SU-DHL-6 (cell line): ENCODE measurements at regions not wholly inside any gene's neighbourhood (a gene's known extent, or its start where the extent isn't known, plus 50 kb on each side); places are given as distances from the start of the nearest gene placed in this dataset.

Experiments
- H2AFZ ChIP-seq: fragments of 200-600 bp; sonication (generic); 2 replicates; pipeline ENCODE4 v1.6.1; 2014; ENCODE audit warnings: low read depth, mild to moderate bottlenecking, moderate library complexity, mixed read lengths, antibody characterized with exemption, low read length; ENCODE audit not compliant: severe bottlenecking
- H3F3A ChIP-seq: fragments of 200-600 bp; shearing (Covaris generic); 2 replicates; pipeline ENCODE4 v1.6.0; 2016; ENCODE audit warnings: antibody characterized with exemption, mild to moderate bottlenecking; ENCODE audit not compliant: insufficient read depth
- H3K27ac ChIP-seq: fragments of 200-600 bp; sonication (generic); 2 replicates; pipeline ENCODE4 v1.5.1; 2016; ENCODE audit warnings: low read depth, mild to moderate bottlenecking, low read length, moderate library complexity, mixed read lengths
- H3K27me3 ChIP-seq: fragments of 200-600 bp; sonication (generic), shearing (Covaris generic); 2 replicates; pipeline ENCODE4 v1.6.0; 2014; ENCODE audit warnings: mild to moderate bottlenecking, low read length
- H3K36me3 ChIP-seq: fragments of 200-600 bp; sonication (generic); 2 replicates; pipeline ENCODE4 v1.6.1; 2014; ENCODE audit warnings: mild to moderate bottlenecking, low read length, mixed read lengths
- H3K4me2 ChIP-seq: fragments of 300-600, 200-600 bp; shearing (Covaris generic), sonication (generic); 2 replicates; pipeline ENCODE4 v1.6.0; 2014; ENCODE audit warnings: low read length, low read depth, mild to moderate bottlenecking; ENCODE audit not compliant: poor library complexity, severe bottlenecking
- H3K4me3 ChIP-seq: fragments of 200-600 bp; sonication (generic); 2 replicates; pipeline ENCODE4 v1.5.1; 2014; ENCODE audit warnings: antibody characterized with exemption, low read length, mild to moderate bottlenecking, mixed read lengths; ENCODE audit not compliant: insufficient read depth, poor library complexity, severe bottlenecking
- H3K79me2 ChIP-seq: fragments of 200-600 bp; sonication (generic); 2 replicates; pipeline ENCODE4 v1.6.1; 2014; ENCODE audit warnings: mild to moderate bottlenecking, low read length, moderate library complexity; ENCODE audit not compliant: insufficient read depth
- H3K9ac ChIP-seq: fragments of 200-600 bp; sonication (generic); 2 replicates; pipeline ENCODE4 v1.7.0; 2014; ENCODE audit warnings: mild to moderate bottlenecking, low read length
- H3K9me2 ChIP-seq: fragments of 200-600 bp; sonication (generic); replicated peaks from 2 replicates; pipeline ENCODE4 v1.6.1; 2014; ENCODE audit warnings: low read length; ENCODE audit not compliant: insufficient read depth
- H3K9me3 ChIP-seq: fragments of 200-600 bp; sonication (generic); 2 replicates; pipeline ENCODE4 v1.6.1; 2014; ENCODE audit warnings: low read length, mixed read lengths; ENCODE audit not compliant: insufficient read depth
- H4K20me1 ChIP-seq: fragments of 200-600 bp; sonication (generic); 2 replicates; pipeline ENCODE4 v1.6.1; 2014; ENCODE audit warnings: low read depth, mild to moderate bottlenecking, antibody characterized with exemption, low read length, moderate library complexity, mixed read lengths
- CTCF ChIP-seq: fragments of 200-600 bp; sonication (generic); IDR thresholded peaks from one replicate; pipeline ENCODE4 v1.5.1; 2017; ENCODE audit warnings: antibody characterized with exemption, mild to moderate bottlenecking, low read length, moderate library complexity; ENCODE audit not compliant: insufficient read depth, poor library complexity, severe bottlenecking
- EZH2phosphoT487 ChIP-seq: fragments of 200-600 bp; sonication (generic), shearing (Covaris generic); conservative IDR thresholded peaks from 2 replicates; pipeline ENCODE4 v1.6.1; 2018; ENCODE audit warnings: mild to moderate bottlenecking, antibody characterized with exemption, low read length, moderate library complexity, mixed read lengths

DNA sequence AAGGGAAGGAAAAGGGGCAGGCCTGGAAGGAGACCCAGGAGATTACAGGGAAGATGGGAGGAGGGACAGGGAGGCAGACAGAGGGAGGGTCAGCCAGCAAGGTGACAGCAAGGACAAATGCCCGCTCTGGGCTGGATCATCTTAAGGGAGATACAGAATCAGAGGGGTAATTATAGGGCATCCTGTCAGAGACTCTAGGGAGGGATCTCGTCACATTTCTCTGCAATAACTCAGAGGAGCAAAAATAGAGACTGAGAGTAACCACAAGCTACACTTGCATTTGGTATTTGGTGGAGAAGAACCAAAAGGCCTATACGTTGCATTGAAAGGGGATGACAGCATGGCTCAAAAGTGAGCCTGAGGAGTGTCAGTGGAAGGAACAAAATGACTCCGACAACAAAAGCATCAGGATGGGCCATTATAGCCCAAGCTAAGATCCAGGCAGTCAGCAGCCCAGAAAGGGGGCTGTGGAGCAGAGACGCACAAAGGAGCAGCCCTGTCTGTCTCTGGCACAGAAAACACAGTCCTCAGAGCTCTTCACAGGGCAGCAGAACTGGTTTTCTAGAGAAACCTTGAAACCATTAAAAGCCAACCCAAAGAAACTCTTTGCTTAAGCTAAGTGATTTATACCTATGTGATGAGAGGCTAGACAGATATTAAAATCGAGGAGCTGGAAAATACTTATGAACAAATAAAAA is 430.2 kb upstream of the VSTM2A start:
- Histone ChIP-seq H3K4me3 (no peak overlapping the region), H3K9me2 (no peaks in the 10 kb centered on the region; the same call in 1 of the 2 replicates), H3K79me2 (no peaks in the 10 kb centered on the region), H3K36me3 (no peaks in the 10 kb centered on the region), H3K4me2 (no peak overlapping the region), H3K9me3 (no peaks in the 10 kb centered on the region), H3K27ac (no peak overlapping the region), H3K27me3 (no peaks in the 10 kb centered on the region), H2AFZ (no peak overlapping the region), H3K9ac (no peak overlapping the region), H4K20me1 (no peaks in the 10 kb centered on the region), H3F3A (no peaks in the 10 kb centered on the region)
- TF ChIP-seq CTCF (no peak), EZH2phosphoT487 (no peak)

DNA sequence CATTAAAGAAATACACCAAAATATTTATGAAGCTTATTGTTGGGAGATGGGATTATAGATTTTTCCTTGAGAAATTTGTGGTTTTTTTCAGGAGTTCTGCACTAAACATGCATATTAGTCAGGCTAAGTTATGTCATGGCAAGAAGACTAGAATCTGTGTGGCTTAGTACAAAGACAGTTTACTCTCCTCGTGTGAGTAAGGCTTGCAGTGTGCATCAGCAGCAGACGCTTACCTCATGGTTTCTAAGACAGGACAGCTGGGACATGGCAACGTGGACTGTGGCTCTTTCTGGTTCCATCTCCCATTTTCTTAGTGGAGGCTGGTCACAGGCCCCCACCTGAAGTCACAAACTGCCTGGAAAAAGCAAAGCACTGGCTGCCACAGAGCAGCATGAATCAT is 429.6 kb upstream of the VSTM2A start:
- H2AFZ ChIP-seq, result no peak overlapping the region
- no peaks in the 10 kb centered on the region; the same call in 1 of the 2 replicates for H3K9me2 ChIP-seq
- no peaks in the 10 kb centered on the region for H4K20me1 ChIP-seq
- no peak overlapping the region for H3K4me2 ChIP-seq
- no peaks in the 10 kb centered on the region for H3K27me3 ChIP-seq
- H3K27ac ChIP-seq, result no peak overlapping the region
- no peaks in the 10 kb centered on the region for H3K36me3 ChIP-seq
- no peaks in the 10 kb centered on the region for H3K9me3 ChIP-seq
- H3K9ac ChIP-seq, result no peak overlapping the region
- no peak overlapping the region for H3K4me3 ChIP-seq
- no peaks in the 10 kb centered on the region for H3K79me2 ChIP-seq
- TF ChIP-seq CTCF, result no peak
- H3F3A ChIP-seq, result no peaks in the 10 kb centered on the region

GRCh38 chr7:54115028-54115763 is 427.0 kb upstream of the VSTM2A start:
- no peak overlapping the region for H3K4me2 ChIP-seq
- H3K27ac ChIP-seq, result no peak overlapping the region
- no peaks in the 10 kb centered on the region for H3F3A ChIP-seq
- H4K20me1 ChIP-seq, result no peaks in the 10 kb centered on the region
- H3K27me3 ChIP-seq, result no peaks in the 10 kb centered on the region
- H3K9me2 ChIP-seq, result no peaks in the 10 kb centered on the region; the same call in 1 of the 2 replicates
- no peak overlapping the region for H3K4me3 ChIP-seq
- H2AFZ ChIP-seq, result no peak overlapping the region
- no peaks in the 10 kb centered on the region for H3K79me2 ChIP-seq
- no peak overlapping the region for H3K9ac ChIP-seq
- no peaks in the 10 kb centered on the region for H3K9me3 ChIP-seq
- no peaks in the 10 kb centered on the region for H3K36me3 ChIP-seq
- TF ChIP-seq EZH2phosphoT487 (no peak), CTCF (no peak)
